GM19035 (cell line): ENCODE measurements at regions not wholly inside any gene's neighbourhood (a gene's known extent, or its start where the extent isn't known, plus 50 kb on each side); places are given as distances from the start of the nearest gene placed in this dataset.

Experiments
- ATAC-seq: cut with Tn5 transposase; IDR thresholded peaks from one replicate; pipeline ENCODE4 v1.9.1; 2021; ENCODE audit not compliant: unreplicated experiment

- no peak for ATAC-seq
Observed at GRCh38 chr14:85399186-85399585, 130.8 kb upstream of the FLRT2 start.

GRCh38 chr14:85400678-85401077 lies 129.3 kb upstream of the FLRT2 start:
- ATAC-seq, result no peak

- no peak for ATAC-seq
Observed at GRCh38 chr14:85401384-85401783, 128.6 kb upstream of the FLRT2 start.

- ATAC-seq, result no peak
Observed at GRCh38 chr14:85402569-85403162, 127.3 kb upstream of the FLRT2 start.

- ATAC-seq, result no peak
Observed at GRCh38 chr14:85409481-85410210, 120.3 kb upstream of the FLRT2 start.

GRCh38 chr14:85412756-85413155 lies 117.2 kb upstream of the FLRT2 start:
- no peak for ATAC-seq

GRCh38 chr14:85413836-85414526 lies 116.0 kb upstream of the FLRT2 start:
- ATAC-seq, result no peak

- no peak for ATAC-seq
Observed at GRCh38 chr14:85415015-85415712, 114.8 kb upstream of the FLRT2 start.

GRCh38 chr14:85416771-85417170 lies 113.2 kb upstream of the FLRT2 start:
- ATAC-seq, result no peak

GRCh38 chr14:85417396-85417795 lies 112.5 kb upstream of the FLRT2 start:
- no peak for ATAC-seq

GRCh38 chr14:85418721-85419120 lies 111.2 kb upstream of the FLRT2 start:
- ATAC-seq, result no peak

- ATAC-seq, result no peak
Observed at GRCh38 chr14:85420278-85420677, 109.7 kb upstream of the FLRT2 start.

- no peak for ATAC-seq
Observed at GRCh38 chr14:85420707-85421106, 109.2 kb upstream of the FLRT2 start.

- no peak for ATAC-seq
Observed at GRCh38 chr14:85421186-85421877, 108.6 kb upstream of the FLRT2 start.

GRCh38 chr14:85423889-85424288 lies 106.1 kb upstream of the FLRT2 start:
- ATAC-seq, result no peak

GRCh38 chr14:85425507-85425906 lies 104.4 kb upstream of the FLRT2 start:
- ATAC-seq, result no peak

GRCh38 chr14:85426068-85426935 lies 103.6 kb upstream of the FLRT2 start:
- ATAC-seq, result no peak

GRCh38 chr14:85428926-85429325 lies 101.0 kb upstream of the FLRT2 start:
- no peak for ATAC-seq

GRCh38 chr14:85437148-85437547 lies 92.8 kb upstream of the FLRT2 start:
- ATAC-seq, result no peak

- ATAC-seq, result no peak
Observed at GRCh38 chr14:85438001-85438400, 91.9 kb upstream of the FLRT2 start.
